Small intestine (tissue), 7 donors: ENCODE measurements at regions not wholly inside any gene's neighbourhood (a gene's known extent, or its start where the extent isn't known, plus 50 kb on each side); places are given as distances from the start of the nearest gene placed in this dataset.

Experiments
- DNase-seq, 2 donors: peaks; one replicate each; pipeline versions ENCODE4 v3.0.0 to v3.0.0-alpha.2; 2013
- FAIRE-seq: peaks from 2 replicates; lab custom pipeline; 2012; peaks lifted over from hg19 to GRCh38; lab: Jason Lieb, UNC
- H3K27ac ChIP-seq, 3 donors: one replicate each; pipeline ENCODE4 v1.5.1; 2013; ENCODE audit warnings: low read length in 2 of 3, mild to moderate bottlenecking in 2 of 3, control low read depth in 1 of 3, inconsistent platforms in 1 of 3, low read depth in 1 of 3, moderate library complexity in 1 of 3
- H3K27me3 ChIP-seq, 3 donors: one replicate each; pipeline ENCODE4 v1.6.1; 2013; ENCODE audit warnings: low read length in 3 of 3, inconsistent platforms in 1 of 3; ENCODE audit not compliant: control insufficient read depth in 3 of 3, insufficient read depth in 3 of 3
- H3K36me3 ChIP-seq, 3 donors: one replicate each; pipeline ENCODE4 v1.6.1; 2013; ENCODE audit warnings: low read length in 3 of 3, inconsistent platforms in 1 of 3, low read depth in 1 of 3, mild to moderate bottlenecking in 1 of 3, moderate library complexity in 1 of 3; ENCODE audit not compliant: control insufficient read depth in 3 of 3, insufficient read depth in 2 of 3
- H3K4me1 ChIP-seq, 3 donors: one replicate each; pipeline ENCODE4 v1.6.1; 2013; ENCODE audit warnings: low read length in 2 of 3, inconsistent platforms in 1 of 3, low read depth in 1 of 3, mild to moderate bottlenecking in 1 of 3, moderate library complexity in 1 of 3; ENCODE audit not compliant: control insufficient read depth in 3 of 3, insufficient read depth in 2 of 3
- H3K4me3 ChIP-seq, 3 donors: one replicate each; pipeline ENCODE4 v1.5.1; 2013; ENCODE audit warnings: low read length in 3 of 3, control low read depth in 1 of 3, inconsistent platforms in 1 of 3, low read depth in 1 of 3, mild to moderate bottlenecking in 1 of 3, moderate library complexity in 1 of 3
- H3K9me3 ChIP-seq, 2 donors: one replicate each; pipeline ENCODE4 v1.6.1; 2013; ENCODE audit warnings: low read depth in 1 of 2, low read length in 1 of 2; ENCODE audit not compliant: control insufficient read depth in 2 of 2, insufficient read depth in 1 of 2
- WGBS, 3 donors: extraction: QIAGEN DNeasy Blood & Tissue Kit; methylation state at CpG; one replicate each; pipeline ENCODE4 v1.1.7; 2013; 5-methylcytosine and 5-hydroxymethylcytosine counted together
- donor health status: healthy with polysubstance abuse.
- donor health status: control.
- donor health status: control.
- donor health status: Bipolar disorder and iron deficiency.
- donor health status: healthy.

DNA sequence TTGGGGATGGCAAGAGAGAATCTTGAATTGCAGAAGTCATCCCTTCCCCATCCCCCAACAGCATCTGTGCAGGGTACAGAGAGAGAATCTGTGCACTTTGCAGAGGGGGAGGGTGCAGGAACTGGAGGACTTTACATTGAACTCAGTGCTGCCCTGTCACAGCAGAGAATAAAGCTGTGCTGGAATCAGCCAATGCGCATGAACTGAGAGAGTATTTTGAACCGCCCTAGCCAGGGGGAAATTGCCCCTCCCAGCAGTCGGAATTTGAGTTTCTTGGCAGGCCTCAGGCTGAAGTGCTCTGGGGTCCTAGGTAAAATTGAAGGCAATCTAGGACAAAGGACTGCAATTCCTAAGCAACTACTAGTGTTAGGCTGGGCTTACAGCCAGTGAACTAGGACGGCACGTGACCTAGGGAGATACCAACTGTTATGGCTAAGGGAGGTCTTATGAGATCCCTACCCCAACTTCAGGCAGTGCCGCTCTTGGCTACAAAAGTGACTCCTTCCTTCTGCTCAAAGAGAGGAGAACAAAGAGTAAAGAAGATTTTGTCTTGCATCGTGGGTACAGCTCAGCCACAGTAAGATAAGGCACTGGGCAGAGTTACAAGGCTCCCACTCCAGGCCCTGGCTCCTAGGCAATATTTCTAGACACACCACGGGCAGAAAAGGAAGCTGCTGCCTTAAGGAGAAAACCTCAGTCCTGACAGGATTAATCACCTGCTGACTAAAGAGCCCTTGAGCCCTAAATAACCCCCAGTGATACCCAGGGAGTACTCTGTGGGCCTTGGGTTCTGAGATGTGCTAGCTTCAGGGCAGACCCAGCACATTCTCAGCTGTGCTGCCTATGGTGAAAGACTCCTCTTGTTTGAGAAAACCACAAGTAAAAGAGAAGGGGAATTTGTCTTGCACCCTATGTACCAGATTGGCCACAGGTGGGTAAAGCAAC, 300.5 kb upstream of the ALCAM start:
- WGBS, 3 donors: 51 to 83% (median 68%) methylated on average over 8 of the region's 8 CpGs
- FAIRE-seq: no peak

GRCh38 chr3:105067361-105067760, 299.3 kb upstream of the ALCAM start:
- Histone ChIP-seq H3K36me3 (no peaks in the 10 kb centered on the region), H3K4me3 (no peak overlapping the region), H3K27ac (no peak overlapping the region), H3K4me1 (no peaks in the 10 kb centered on the region), H3K27me3 (no peaks in the 10 kb centered on the region), H3K9me3 (no peaks in the 10 kb centered on the region)
- WGBS, 3 donors: 72 to 96% (median 94%) methylated on average over 3 of the region's 3 CpGs
- no peak for DNase-seq
- FAIRE-seq: no peak

More for the DNA sequence above, 300.5 kb upstream of the ALCAM start:
- H3K9me3 ChIP-seq: no peaks in the 10 kb centered on the region
- no peaks in the 10 kb centered on the region for H3K4me1 ChIP-seq
- no peak overlapping the region for H3K27ac ChIP-seq
- no peaks in the 10 kb centered on the region for H3K27me3 ChIP-seq
- no peak for DNase-seq
- H3K4me3 ChIP-seq: no peak overlapping the region
- H3K36me3 ChIP-seq: no peaks in the 10 kb centered on the region

GRCh38 chr3:105077060-105077822, 289.5 kb upstream of the ALCAM start:
- no peaks in the 10 kb centered on the region for H3K27me3 ChIP-seq
- no peaks in the 10 kb centered on the region for H3K9me3 ChIP-seq
- no peaks in the 10 kb centered on the region for H3K36me3 ChIP-seq
- H3K4me1 ChIP-seq: no peaks in the 10 kb centered on the region
- DNase-seq: no peak
- FAIRE-seq: no peak
- WGBS, 3 donors: 88 to 90% (median 90%) methylated on average over 4 of the region's 4 CpGs
- no peak overlapping the region for H3K27ac ChIP-seq
- H3K4me3 ChIP-seq: no peak overlapping the region

DNA sequence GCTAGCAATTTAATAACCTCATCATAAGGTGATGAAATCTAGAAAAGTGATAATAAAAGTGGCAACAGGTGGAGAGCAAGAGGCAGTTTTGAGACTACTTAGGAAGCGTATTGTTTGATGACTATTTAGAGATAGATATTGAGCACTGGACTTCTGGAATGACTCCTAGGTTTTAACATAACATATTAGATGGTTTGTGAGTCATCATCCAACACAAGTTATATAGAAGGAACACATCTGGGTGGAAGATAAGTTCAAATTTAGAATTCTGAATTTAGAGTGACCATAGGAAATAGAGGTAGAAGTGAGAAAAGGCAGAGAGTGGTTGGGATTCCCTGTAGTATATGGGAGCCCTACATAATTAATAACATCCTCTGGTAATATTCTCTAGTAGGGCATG, 282.8 kb upstream of the ALCAM start:
- Histone ChIP-seq H3K36me3 (no peaks in the 10 kb centered on the region), H3K27ac (no peak overlapping the region)

DNA sequence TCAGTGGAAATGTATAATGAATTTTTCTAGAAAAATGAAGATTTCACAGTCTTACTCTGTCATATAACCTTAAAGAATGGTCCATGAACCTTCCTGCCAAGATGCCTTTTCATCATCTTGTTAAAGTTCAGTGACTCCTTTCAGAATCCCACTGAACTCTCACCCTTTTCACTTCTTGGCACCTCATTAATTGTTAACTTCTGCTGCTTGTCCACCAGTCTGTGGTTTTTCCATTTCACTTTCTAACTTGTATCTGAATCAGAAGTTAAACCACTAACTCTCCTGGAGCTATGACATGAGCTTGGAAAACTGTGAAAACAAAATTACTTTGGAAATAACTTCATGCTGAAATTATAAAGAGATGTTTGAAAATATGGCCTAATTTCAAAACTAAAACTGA, 281.2 kb upstream of the ALCAM start:
- FAIRE-seq (no peak), DNase-seq (no peak)
- no peaks in the 10 kb centered on the region for H3K27me3 ChIP-seq
- H3K27ac ChIP-seq: no peak overlapping the region
- no peaks in the 10 kb centered on the region for H3K9me3 ChIP-seq
- H3K36me3 ChIP-seq: no peaks in the 10 kb centered on the region
- no peak overlapping the region for H3K4me3 ChIP-seq
- H3K4me1 ChIP-seq: no peaks in the 10 kb centered on the region

More for the DNA sequence above, 282.8 kb upstream of the ALCAM start:
- 75 to 90% (median 79%) methylated on average over 1 of the region's 1 CpG for WGBS, 3 donors
- H3K9me3 ChIP-seq: no peaks in the 10 kb centered on the region
- H3K4me3 ChIP-seq: no peak overlapping the region
- no peaks in the 10 kb centered on the region for H3K27me3 ChIP-seq
- no peak for DNase-seq
- H3K4me1 ChIP-seq: no peaks in the 10 kb centered on the region
- FAIRE-seq: no peak

DNA sequence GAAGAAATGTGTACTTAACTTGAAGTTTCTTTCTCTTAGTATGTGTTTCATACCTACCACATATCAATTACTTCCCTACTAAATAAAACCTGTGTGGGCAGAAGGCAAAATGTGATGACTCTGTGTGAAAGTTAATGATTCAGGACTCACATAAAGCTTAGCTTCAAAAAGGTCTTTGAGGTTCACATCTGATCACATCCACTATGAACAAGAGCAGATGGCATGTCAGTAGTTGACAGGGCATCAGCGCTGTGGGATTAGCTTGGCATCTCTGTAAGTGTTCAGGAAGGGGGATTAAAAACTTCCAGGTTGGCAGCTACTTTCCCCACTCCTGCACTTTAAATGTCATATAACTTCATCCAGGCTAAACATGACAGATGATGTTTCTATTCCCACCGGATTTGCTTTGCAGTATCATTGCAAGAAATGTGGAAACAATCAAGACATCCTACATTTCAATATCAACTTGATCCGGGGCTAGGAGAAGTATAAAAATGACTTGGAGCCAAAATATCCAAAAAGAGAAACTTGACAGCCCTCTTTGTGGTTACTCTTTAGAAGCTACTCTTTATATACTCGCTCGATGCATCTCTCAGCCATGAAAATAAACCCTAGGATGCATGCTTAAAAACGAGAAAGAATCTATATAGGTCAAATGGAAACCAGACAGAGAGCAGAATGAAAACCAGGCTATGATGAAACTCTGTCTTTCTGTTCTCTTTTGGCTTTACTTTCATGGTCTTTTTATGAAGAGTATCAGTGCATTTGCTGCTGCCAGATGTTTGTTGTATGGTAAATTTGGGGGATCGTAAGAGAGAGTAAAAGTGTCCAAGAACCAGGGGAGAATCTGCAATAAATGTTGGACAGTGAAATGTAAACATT, 273.1 kb upstream of the ALCAM start:
- DNase-seq (no peak), FAIRE-seq (no peak)
- WGBS, 3 donors: 71 to 78% (median 72%) methylated on average over 7 of the region's 7 CpGs
- Histone ChIP-seq H3K36me3 (no peaks in the 10 kb centered on the region), H3K4me1 (no peaks in the 10 kb centered on the region), H3K9me3 (no peaks in the 10 kb centered on the region), H3K4me3 (no peak overlapping the region), H3K27ac (no peak overlapping the region), H3K27me3 (no peaks in the 10 kb centered on the region)

DNA sequence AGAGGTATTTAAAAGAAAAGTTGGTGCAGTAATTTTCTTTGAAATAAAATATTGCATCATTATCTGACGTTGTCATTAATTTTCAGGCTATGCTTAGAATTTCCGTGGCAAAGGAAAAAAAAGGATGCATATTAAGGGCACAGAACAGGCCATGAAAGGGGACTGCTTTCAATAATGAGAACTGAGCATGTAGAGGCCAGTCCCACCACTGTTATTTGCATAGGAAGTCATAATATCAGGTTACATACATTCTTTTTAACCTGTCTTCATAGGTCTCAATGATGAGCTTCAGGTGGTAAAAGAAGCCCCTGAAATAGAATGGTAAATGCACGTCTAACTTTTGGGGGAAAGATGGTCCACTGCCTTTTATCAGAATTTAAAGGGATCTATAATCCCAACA, 272.1 kb upstream of the ALCAM start:
- H3K36me3 ChIP-seq: no peaks in the 10 kb centered on the region
- no peak overlapping the region for H3K27ac ChIP-seq
- H3K4me3 ChIP-seq: no peak overlapping the region
- no peak for DNase-seq
- no peaks in the 10 kb centered on the region for H3K27me3 ChIP-seq
- no peaks in the 10 kb centered on the region for H3K9me3 ChIP-seq
- H3K4me1 ChIP-seq: no peaks in the 10 kb centered on the region
- 62 to 73% (median 72%) methylated on average over 3 of the region's 3 CpGs for WGBS, 3 donors
- FAIRE-seq: no peak

GRCh38 chr3:105096071-105096470, 270.6 kb upstream of the ALCAM start:
- WGBS, 3 donors: 88 to 92% (median 90%) methylated on average over 3 of the region's 3 CpGs

More at GRCh38 chr3:105096071-105096470, 270.6 kb upstream of the ALCAM start:
- Histone ChIP-seq H3K4me3 (no peak overlapping the region), H3K9me3 (no peaks in the 10 kb centered on the region), H3K27ac (no peak overlapping the region), H3K27me3 (no peaks in the 10 kb centered on the region), H3K4me1 (no peaks in the 10 kb centered on the region), H3K36me3 (no peaks in the 10 kb centered on the region)
- no peak for DNase-seq
- no peak for FAIRE-seq
